HG02981 (cell line): ENCODE measurements at regions not wholly inside any gene's neighbourhood (a gene's known extent, or its start where the extent isn't known, plus 50 kb on each side); places are given as distances from the start of the nearest gene placed in this dataset.
"Not testable (repeated sequence)": the region's sequence is repeated elsewhere in the genome, so short reads cannot be mapped to it uniquely, and the experiment has no call there.

Source experiments
- ATAC-seq: cut with Tn5 transposase; IDR thresholded peaks from one replicate; pipeline ENCODE4 v1.9.1; 2021; ENCODE audit warnings: mild to moderate bottlenecking, moderate library complexity; ENCODE audit not compliant: unreplicated experiment

DNA sequence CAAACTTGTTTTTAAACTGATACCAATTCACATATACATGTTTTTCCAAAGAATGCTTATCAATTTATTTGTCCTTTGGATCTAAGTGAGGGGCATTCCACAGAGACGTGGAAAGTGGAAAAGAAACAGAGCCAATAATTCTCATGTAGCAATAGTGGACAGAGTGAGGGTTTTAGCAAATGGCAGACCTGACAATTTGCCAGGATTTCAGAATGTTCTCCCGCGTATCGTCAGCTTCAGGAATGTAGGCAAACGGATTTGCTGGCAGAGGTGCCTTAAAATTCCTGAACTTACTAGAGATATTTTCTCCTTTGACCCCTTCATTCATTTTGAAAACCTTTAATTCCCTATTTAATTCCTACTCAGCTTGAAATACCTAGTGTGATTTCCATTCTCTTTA is 193.4 kb upstream of the CPHXL start:
- ATAC-seq, result no peak

DNA sequence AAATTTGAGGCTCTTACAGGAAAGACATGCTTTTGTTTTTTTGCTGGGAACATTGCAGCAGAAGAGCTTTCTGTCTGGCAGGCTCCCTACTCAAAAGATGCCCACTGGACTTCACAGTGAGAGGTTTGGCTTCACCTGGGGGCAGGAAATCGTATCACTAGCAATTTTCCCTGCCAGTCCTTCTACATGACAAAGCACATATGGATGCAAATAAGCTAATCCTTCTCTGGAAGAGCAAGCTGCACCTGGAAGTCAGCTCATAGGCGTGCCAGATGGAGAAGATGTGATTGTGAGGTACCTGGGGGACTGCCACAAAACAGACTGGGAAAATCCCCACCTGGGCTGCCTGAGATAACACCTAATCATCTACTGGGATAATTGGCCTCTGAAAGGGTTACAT is 195.0 kb upstream of the CPHXL start:
- ATAC-seq, result no peak

DNA sequence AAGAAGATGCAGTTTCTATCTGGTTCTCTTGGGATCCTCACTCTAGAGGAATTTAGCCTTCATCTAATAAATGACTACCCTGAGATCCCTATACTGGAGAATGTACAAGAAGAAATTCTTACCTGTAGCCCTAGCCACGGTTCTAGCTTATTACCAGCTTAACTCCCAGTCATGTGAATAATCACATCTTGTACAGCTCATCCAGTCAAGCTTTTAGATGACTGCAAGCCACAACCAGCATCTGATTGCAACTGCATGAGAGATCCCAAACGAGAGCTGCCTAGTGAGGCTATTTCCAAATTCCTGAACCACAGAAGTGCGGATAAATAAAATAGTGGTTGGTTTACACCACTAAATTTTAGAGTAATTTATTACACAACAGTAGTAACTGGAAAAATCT is 196.0 kb upstream of the CPHXL start:
- no peak for ATAC-seq

- no peak for ATAC-seq
These were observed 198.1 kb upstream of the CPHXL start for GRCh38 chr16:75924397-75924796.

DNA sequence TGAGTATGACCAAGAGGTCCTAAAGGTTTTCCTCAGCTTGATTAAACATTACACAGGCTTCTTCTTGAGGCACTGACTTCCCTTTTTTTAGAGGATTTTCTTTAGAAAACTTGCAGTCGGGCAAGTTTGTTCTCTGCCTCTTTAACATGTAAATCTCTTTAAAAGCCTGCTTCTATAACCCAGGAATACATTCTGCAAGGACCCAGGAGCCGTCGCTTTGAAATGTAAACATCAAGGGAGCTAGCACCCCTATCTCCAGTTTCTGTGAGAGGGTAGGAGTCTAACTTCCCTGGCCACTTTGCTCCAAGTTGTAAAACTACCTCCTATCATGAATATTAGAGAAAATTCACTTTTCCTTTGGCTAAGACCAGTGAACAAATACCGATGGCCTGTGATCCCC is 201.5 kb upstream of the CPHXL start:
- ATAC-seq, result no peak

GRCh38 chr16:75928295-75928694 is 202.0 kb upstream of the CPHXL start:
- no peak for ATAC-seq

DNA sequence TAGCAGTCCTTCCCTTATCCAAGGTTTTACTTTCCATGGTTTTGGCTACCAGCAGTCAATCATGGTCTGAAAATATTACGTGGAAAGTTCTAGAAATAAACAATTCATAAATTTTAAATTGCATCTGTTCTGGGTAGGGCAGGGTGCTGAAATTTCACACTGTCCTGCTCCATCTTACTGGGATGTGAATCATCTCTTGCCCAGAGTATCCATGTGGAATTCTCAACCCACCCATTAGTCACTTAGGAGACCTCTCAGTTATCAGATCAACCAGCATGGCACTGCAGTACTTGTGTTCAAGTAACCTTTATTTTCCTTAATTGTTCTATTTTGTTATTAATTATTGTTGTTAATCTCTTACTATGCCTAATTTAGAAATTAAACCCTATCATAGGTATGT is 202.8 kb upstream of the CPHXL start:
- no peak for ATAC-seq

- ATAC-seq, result no peak
These were observed 204.8 kb upstream of the CPHXL start for GRCh38 chr16:75931043-75931442.

DNA sequence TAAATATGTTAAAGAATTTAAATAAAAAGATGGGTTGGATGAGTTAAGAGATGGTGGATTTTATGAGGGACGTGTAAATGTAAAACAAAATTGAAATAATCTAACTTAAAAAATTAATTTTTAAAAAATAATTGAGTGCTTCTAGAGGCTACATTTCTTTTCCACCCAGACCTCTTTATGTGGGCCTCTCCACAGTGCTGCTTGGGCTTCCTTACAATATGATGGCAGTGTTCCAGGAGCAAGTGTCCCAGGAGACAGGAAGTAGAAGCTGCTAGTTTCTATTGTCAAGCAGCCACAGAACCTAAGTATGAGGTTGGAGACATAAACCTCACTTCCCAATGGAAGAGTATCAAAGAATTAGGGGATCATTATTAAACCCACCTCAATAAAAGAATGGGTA is 205.7 kb upstream of the CPHXL start:
- no peak for ATAC-seq

- ATAC-seq, result no peak
These were observed 212.5 kb upstream of the CPHXL start for GRCh38 chr16:75938818-75939217.

GRCh38 chr16:75942351-75942750 is 216.1 kb upstream of the CPHXL start:
- ATAC-seq, result no peak

DNA sequence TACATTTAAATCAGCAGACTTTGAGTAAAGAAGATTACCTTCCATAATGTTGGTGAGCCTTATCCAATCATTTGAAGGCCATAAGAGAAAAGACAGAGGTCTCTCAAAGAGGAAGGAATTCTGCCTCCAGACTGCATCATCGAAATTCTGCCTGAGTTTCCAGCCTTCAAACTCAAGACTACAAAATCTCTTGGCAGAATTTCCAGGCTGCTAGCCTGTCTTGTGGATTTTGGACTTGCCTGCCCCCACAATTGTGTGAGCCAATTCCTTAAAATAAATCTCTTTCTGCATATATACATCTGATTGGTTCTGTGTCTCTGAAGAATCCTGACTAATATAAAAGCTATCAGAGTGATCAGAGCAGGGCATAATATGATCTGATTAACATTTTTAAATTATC is 216.6 kb upstream of the CPHXL start:
- no peak for ATAC-seq

DNA sequence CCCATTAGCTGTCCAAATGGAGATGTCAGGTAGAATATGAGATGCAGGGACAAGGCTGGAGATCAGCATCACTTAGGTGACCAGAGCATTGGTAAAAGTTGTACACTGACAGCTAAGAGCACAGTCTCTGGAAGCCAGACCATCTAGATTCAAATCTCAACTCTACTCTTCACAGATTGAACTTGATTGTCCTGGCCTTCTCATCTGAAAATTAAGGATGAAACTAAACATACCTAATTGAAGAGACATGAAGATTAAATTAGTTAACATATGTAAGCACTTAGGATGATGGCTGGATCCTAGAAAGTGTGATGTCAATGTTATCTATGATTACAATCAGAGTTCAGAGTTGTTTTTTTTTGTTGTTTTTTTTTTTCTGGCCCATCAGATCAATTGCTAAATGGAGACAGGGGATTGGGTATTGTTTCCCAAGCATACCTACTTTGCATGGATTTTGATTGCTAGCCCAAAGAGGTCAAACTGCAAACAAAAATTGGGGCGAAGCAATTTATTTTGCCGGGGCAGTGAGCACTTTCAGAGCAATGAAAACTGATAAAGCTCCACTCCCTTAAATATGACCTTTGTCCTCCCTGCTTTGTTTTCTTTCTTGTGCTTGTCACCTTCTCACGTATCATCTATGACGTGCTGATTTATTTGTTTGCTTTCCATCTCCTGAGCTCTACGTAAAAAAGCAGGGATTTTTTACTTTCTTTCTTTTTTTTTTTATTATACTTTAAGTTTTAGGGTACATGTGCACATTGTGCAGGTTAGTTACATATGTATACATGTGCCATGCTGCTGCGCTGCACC is 217.6 kb upstream of the CPHXL start:
- no peak for ATAC-seq

DNA sequence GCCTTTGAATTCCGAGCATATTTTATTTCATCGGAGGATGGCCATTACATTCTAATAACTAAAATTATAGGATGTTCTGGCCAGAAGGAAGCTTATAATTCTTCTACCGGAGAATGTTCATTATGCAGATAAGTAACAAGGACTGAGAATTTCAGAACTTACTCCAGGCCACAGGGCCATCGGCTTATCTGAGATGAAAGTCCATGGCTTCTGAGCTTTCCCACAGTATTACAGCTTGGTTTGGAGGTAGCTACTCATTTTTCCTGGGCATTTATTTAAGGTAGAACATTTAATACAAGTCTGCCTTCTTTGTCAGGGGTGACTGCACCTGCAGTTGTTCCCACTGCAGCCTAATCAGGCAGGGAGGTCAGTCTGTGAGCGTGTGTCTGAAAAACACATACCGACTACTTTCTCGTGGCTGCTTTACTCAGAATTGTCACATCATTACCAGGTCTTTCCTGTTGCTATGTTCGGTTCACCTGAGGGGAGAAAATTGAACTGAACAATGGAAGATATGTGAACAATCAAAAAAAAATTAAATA is 219.7 kb upstream of the CPHXL start:
- ATAC-seq, result no peak

DNA sequence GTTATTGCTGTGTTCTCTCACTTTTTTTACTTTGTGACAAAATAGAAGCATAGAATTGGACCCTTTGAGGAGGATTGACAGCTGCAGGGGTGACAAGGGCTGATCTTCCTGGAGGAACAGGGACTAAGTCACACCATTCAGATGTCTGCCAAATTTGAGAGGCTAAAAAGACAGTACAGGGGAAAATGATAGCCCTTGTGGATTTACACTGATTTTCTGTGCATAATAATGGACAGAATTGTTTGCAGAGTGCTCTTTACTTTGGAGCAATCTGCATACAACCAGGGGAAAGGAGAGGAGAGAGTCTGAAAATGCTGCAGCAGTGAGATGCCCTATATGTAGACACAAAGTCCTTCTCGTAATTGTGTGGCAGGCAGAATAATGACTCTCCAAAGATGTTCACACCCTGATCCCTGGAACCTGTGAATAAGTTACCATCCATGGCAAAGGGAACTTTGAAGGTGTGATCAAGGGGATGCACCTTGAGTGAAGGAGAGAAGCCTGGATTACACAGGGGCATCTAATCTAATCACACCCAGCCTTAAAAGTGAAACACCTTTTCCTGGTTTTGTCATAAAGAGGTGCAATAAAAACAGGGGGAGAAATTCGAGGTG is 221.4 kb upstream of the CPHXL start:
- no peak for ATAC-seq

DNA sequence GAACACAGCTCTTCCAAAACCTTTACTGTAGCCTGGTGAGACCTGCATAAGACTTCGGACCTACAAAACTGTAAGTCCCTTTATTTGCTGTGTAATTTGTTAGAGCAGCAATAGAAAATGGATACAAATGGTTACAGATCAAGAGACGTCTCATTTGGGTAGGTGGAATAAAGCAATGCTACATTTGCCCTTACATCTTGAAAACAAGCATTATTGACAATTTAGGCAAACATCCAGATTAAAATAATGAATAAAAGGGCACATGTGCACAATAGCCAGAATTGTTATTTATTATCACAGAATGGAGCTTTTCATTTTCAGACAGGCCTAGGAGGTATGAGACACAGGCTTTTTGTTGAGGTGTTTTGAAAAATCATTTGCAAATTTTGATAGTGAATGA is 222.2 kb upstream of the CPHXL start:
- ATAC-seq, result no peak

GRCh38 chr16:75948886-75949285 is 222.6 kb upstream of the CPHXL start:
- no peak for ATAC-seq

DNA sequence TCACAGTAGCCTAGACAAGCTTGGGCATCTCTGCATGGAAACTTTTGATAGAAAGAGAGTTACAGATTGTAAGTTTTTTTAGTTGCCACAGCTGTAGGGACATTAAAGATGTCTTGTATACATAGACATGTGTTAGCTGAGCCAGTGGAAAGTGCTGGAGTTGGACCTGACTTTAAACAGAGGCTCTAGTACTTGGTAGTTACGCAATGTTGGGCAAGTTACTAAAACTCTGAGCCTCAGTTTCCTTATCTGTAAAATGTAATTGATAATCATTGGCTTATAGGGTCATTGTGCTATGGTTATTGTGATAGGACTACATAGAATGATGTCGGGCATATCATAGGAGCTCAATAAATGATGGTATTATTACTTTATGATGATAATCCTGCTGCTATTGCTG is 225.8 kb upstream of the CPHXL start:
- no peak for ATAC-seq

GRCh38 chr16:75957870-75958269 is 231.6 kb upstream of the CPHXL start:
- no peak for ATAC-seq

GRCh38 chr16:75965504-75966374 is 239.4 kb upstream of the CPHXL start:
- no peak for ATAC-seq

DNA sequence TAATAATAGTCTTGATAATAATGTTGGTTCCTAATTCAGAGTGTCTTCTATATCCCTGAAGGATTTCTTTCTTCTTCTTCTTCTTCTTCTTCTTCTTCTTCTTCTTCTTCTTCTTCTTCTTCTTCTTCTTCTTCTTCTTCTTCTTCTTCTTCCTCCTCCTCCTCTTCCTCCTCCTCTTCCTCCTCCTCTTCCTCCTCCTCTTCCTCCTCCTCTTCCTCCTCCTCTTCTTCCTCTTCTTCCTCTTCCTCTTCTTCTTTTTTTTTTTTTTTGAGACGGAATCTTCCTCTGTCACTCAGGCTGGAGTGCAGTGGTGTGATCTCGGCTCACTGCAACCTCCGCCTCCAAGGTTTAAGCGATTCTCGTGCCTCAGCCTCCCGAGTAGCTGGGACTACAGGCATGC is 242.8 kb upstream of the CPHXL start:
- ATAC-seq, result not testable (repeated sequence)

- no peak for ATAC-seq
These were observed 245.0 kb upstream of the CPHXL start for GRCh38 chr16:75971334-75971733.
